SK-N-SH (cell line): ENCODE measurements at regions not wholly inside any gene's neighbourhood (a gene's known extent, or its start where the extent isn't known, plus 50 kb on each side); places are given as distances from the start of the nearest gene placed in this dataset.

Experiments
- CTCF ChIA-PET: fragments of 300-600, 350-600 bp; formaldehyde crosslinking; extraction: SDS; loops from one replicate; lab custom pipeline; 2021; lab: Yijun Ruan, JAX
- POLR2A ChIA-PET: fragments of 350-600 bp; sonication (Branson Sonifier 250); formaldehyde crosslinking; extraction: SDS; loops from one replicate; lab custom pipeline; 2020; ENCODE audit warnings: antibody characterized with exemption, inconsistent platforms; lab: Yijun Ruan, JAX
- DNase-seq: peaks from one replicate; pipeline ENCODE4 v3.0.0; 2012
- H2AFZ ChIP-seq: fragments of 200-600 bp; sonication (generic); 2 replicates; pipeline ENCODE4 v1.8.1; 2016; ENCODE audit warnings: antibody characterized with exemption, mild to moderate bottlenecking, low read depth
- H3F3A ChIP-seq: fragments of 200-600 bp; sonication (generic); replicated peaks from 2 replicates; pipeline ENCODE3; 2016; ENCODE audit warnings: antibody characterized with exemption, mild to moderate bottlenecking; ENCODE audit not compliant: insufficient read depth
- H3K27ac ChIP-seq, 2 experiments: fragments of 200-500 bp in 1 of 2; fragments of 200-600 bp in 1 of 2; sonication (Bioruptor generic) in 1 of 2; sonication (generic), shearing (Covaris generic) in 1 of 2; 2 replicates each; pipeline versions ENCODE4 v1.5.1 to v1.6.1; 2014 to 2016; ENCODE audit warnings: low read depth in 2 of 2, inconsistent platforms in 1 of 2, low read length in 1 of 2, mild to moderate bottlenecking in 1 of 2, mixed read lengths in 1 of 2
- H3K27me3 ChIP-seq: fragments of 200-600 bp; sonication (generic), shearing (Covaris generic); 2 replicates; pipeline ENCODE4 v1.6.1; 2016; ENCODE audit warnings: mixed run types; ENCODE audit not compliant: insufficient read depth
- H3K36me3 ChIP-seq, 2 experiments: fragments of 200-500 bp in 1 of 2; fragments of 200-600 bp in 1 of 2; sonication (Bioruptor generic) in 1 of 2; sonication (generic) in 1 of 2; replicated peaks in 1 of 2; 2 replicates each; pipeline versions ENCODE3 to v1.5.1; 2014 to 2016; ENCODE audit warnings: low read length in 1 of 2, mild to moderate bottlenecking in 1 of 2; ENCODE audit not compliant: insufficient read depth in 2 of 2, control insufficient read depth in 1 of 2
- H3K4me1 ChIP-seq, 2 experiments: fragments of 200-500 bp in 1 of 2; fragments of 200-600 bp in 1 of 2; sonication (Bioruptor generic) in 1 of 2; sonication (generic), shearing (Covaris generic) in 1 of 2; 2 replicates each; pipeline versions ENCODE4 v1.5.1 to v1.6.1; 2014 to 2016; ENCODE audit warnings: low read depth in 1 of 2, low read length in 1 of 2, mixed run types in 1 of 2; ENCODE audit not compliant: insufficient read depth in 2 of 2, control insufficient read depth in 1 of 2
- H3K4me2 ChIP-seq: fragments of 200-600 bp; sonication (generic), shearing (Covaris generic); 2 replicates; pipeline ENCODE4 v1.6.1; 2017; ENCODE audit warnings: mixed run types
- H3K4me3 ChIP-seq, 2 experiments: fragments of 200-500 bp in 1 of 2; fragments of 200-600 bp in 1 of 2; sonication (Bioruptor generic) in 1 of 2; sonication (generic), shearing (Covaris generic) in 1 of 2; 2 replicates each; pipeline versions ENCODE4 v1.5.1 to v1.8.1; 2014 to 2016; ENCODE audit warnings: low read depth in 2 of 2, inconsistent platforms in 1 of 2, low read length in 1 of 2, mild to moderate bottlenecking in 1 of 2, mixed read lengths in 1 of 2, moderate library complexity in 1 of 2
- H3K79me2 ChIP-seq: fragments of 200-600 bp; sonication (generic); 2 replicates; pipeline ENCODE4 v1.8.1; 2017; ENCODE audit warnings: mild to moderate bottlenecking; ENCODE audit not compliant: insufficient read depth
- H3K9ac ChIP-seq: fragments of 200-600 bp; sonication (generic); 2 replicates; pipeline ENCODE4 v1.6.1; 2017; ENCODE audit warnings: mixed run types
- H3K9me2 ChIP-seq: fragments of 200-600 bp; sonication (generic); 2 replicates; pipeline ENCODE4 v1.6.1; 2017; ENCODE audit warnings: mixed run types
- H3K9me3 ChIP-seq: fragments of 200-600 bp; sonication (generic); 2 replicates; pipeline ENCODE4 v1.6.1; 2017; ENCODE audit warnings: mixed run types, mild to moderate bottlenecking, moderate library complexity
- H4K20me1 ChIP-seq: fragments of 200-600 bp; sonication (generic); 2 replicates; pipeline ENCODE4 v1.6.1; 2017; ENCODE audit warnings: mild to moderate bottlenecking, mixed run types; ENCODE audit not compliant: insufficient read depth
- ELF1 ChIP-seq: IDR thresholded peaks from 2 replicates; pipeline ENCODE4 v1.4.0; 2012
- EP300 ChIP-seq, 2 experiments: IDR thresholded peaks; 2 replicates each; pipeline versions ENCODE4 v1.4.0 to v1.6.1; 2012; ENCODE audit warnings: borderline replicate concordance in 1 of 2, low read depth in 1 of 2, low read length in 1 of 2
- FOSL2 ChIP-seq: IDR thresholded peaks from 2 replicates; pipeline ENCODE4 v1.4.0; 2012; ENCODE audit warnings: low read depth, mild to moderate bottlenecking, moderate library complexity, borderline replicate concordance
- FOXJ3 ChIP-seq: sonication (generic); formaldehyde crosslinking; IDR thresholded peaks from 2 replicates; pipeline ENCODE4 v1.5.1; 2020; ENCODE audit warnings: mild to moderate bottlenecking, missing genetic modification reagents
- FOXM1 ChIP-seq: IDR thresholded peaks from 2 replicates; pipeline ENCODE4 v1.4.0; 2012; ENCODE audit warnings: low read depth, mild to moderate bottlenecking
- GABPA ChIP-seq: IDR thresholded peaks from 2 replicates; pipeline ENCODE4 v1.4.0; 2012; ENCODE audit warnings: low read depth, mild to moderate bottlenecking
- GATA2 ChIP-seq: sonication (generic); formaldehyde crosslinking; IDR thresholded peaks from 2 replicates; pipeline ENCODE4 v1.5.0; 2020; ENCODE audit warnings: mild to moderate bottlenecking, missing genetic modification reagents
- MEF2A ChIP-seq: IDR thresholded peaks from 2 replicates; pipeline ENCODE4 v1.4.0; 2012; ENCODE audit warnings: low read depth, borderline replicate concordance
- MXI1 ChIP-seq: IDR thresholded peaks from 2 replicates; pipeline ENCODE4 v1.6.1; 2012; ENCODE audit warnings: mild to moderate bottlenecking, low read depth, low read length, improper control_type of control experiment
- RAD21 ChIP-seq: IDR thresholded peaks from 2 replicates; pipeline ENCODE4 v1.6.1; 2012; ENCODE audit warnings: mild to moderate bottlenecking, low read length
- RFX5 ChIP-seq: IDR thresholded peaks from 2 replicates; pipeline ENCODE4 v1.6.1; 2012; ENCODE audit warnings: mild to moderate bottlenecking, improper control_type of control experiment, low read length
- RXRA ChIP-seq: IDR thresholded peaks from 2 replicates; pipeline ENCODE4 v1.4.0; 2012; ENCODE audit warnings: low read depth, mild to moderate bottlenecking, borderline replicate concordance
- SIN3A ChIP-seq: IDR thresholded peaks from 2 replicates; pipeline ENCODE4 v1.6.1; 2012; ENCODE audit warnings: low read depth, mild to moderate bottlenecking, low read length, moderate library complexity, borderline replicate concordance
- TAF1 ChIP-seq: IDR thresholded peaks from 2 replicates; pipeline ENCODE4 v1.6.1; 2012; ENCODE audit warnings: low read depth, mild to moderate bottlenecking, low read length, moderate library complexity, borderline replicate concordance
- TEAD4 ChIP-seq: IDR thresholded peaks from 2 replicates; pipeline ENCODE4 v1.4.0; 2012; ENCODE audit warnings: mild to moderate bottlenecking, borderline replicate concordance; ENCODE audit not compliant: insufficient read depth
- WGBS: methylation state at CpG from one replicate; pipeline ENCODE4 v1.1.6; 2017; ENCODE audit warnings: low lambda C conversion rate; 5-methylcytosine and 5-hydroxymethylcytosine counted together
- TF ChIP-seq, protein P1 (sequence below): fragments of 150-350 bp; IDR thresholded peaks from 2 replicates; pipeline ENCODE4 v1.6.1; 2017; ENCODE audit warnings: antibody characterized with exemption, low read length, low read depth, borderline replicate concordance
- TF ChIP-seq, protein P2 (sequence below): IDR thresholded peaks from 2 replicates; pipeline ENCODE4 v1.4.0; 2012; ENCODE audit warnings: low read depth, borderline replicate concordance
- TF ChIP-seq, protein P3 (sequence below): IDR thresholded peaks from 2 replicates; pipeline ENCODE4 v1.4.0; 2012; ENCODE audit warnings: low read depth, borderline replicate concordance
- TF ChIP-seq, protein P4 (sequence below): fragments of 150-350 bp; IDR thresholded peaks from 2 replicates; pipeline ENCODE4 v1.6.1; 2016; ENCODE audit warnings: mild to moderate bottlenecking, low read depth, low read length
- TF ChIP-seq, protein P5 (sequence below): fragments of 200-600 bp; sonication (generic); IDR thresholded peaks from 2 replicates; pipeline ENCODE4 v1.6.1; 2017; ENCODE audit warnings: antibody characterized with exemption, mild to moderate bottlenecking, moderate library complexity

DNA sequence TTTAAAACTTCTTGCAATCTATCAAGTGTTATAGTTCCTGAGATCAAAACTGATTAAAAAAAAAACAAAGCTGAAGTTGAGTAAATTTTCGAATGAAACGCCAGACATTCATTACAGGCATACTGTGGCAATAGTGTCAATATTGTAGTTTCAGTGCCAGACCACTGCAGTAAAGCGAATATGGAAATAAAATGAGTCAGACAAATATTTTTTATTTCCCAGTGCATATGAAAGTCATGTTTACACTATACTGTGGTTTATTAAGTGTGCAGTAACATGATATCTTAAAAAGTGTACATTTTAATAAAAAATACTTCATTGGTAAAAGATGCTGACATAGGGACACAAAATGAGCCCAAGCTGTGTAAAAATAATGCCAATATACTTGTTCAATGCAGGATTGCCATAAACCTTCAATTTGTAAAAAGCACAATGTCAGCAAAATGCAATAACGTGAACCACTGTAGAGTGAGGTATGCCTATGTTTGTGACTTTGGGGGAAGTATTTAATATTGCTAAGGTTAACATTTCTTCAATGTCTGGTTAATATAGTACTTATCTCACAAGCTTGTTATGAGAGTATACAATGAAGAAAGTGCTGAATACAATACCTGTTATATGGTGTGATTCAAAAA lies 1473.9 kb upstream of the GBE1 start:
- ChIA-PET POLR2A (no interaction called here), CTCF (no interaction called here)
- Histone ChIP-seq H3K79me2 (no peaks in the 10 kb centered on the region), H3F3A (no peaks in the 10 kb centered on the region), H3K4me3 (no peak overlapping the region), H3K4me2 (no peak overlapping the region), H3K36me3 (no peaks in the 10 kb centered on the region), H3K27ac (no peak overlapping the region), H3K27me3 (no peaks in the 10 kb centered on the region), H4K20me1 (no peaks in the 10 kb centered on the region), H3K9me3 (no peaks in the 10 kb centered on the region), H2AFZ (no peak overlapping the region), H3K9me2 (no peaks in the 10 kb centered on the region), H3K9ac (no peak overlapping the region), H3K4me1 (no peaks in the 10 kb centered on the region)
- TF ChIP-seq, protein P1, sequence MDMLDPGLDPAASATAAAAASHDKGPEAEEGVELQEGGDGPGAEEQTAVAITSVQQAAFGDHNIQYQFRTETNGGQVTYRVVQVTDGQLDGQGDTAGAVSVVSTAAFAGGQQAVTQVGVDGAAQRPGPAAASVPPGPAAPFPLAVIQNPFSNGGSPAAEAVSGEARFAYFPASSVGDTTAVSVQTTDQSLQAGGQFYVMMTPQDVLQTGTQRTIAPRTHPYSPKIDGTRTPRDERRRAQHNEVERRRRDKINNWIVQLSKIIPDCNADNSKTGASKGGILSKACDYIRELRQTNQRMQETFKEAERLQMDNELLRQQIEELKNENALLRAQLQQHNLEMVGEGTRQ: no peak
- TF ChIP-seq RAD21: no peak
- TF ChIP-seq, protein P2, sequence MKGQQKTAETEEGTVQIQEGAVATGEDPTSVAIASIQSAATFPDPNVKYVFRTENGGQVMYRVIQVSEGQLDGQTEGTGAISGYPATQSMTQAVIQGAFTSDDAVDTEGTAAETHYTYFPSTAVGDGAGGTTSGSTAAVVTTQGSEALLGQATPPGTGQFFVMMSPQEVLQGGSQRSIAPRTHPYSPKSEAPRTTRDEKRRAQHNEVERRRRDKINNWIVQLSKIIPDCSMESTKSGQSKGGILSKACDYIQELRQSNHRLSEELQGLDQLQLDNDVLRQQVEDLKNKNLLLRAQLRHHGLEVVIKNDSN: no peak
- no peak for TF ChIP-seq MEF2A
- TF ChIP-seq, protein P3, sequence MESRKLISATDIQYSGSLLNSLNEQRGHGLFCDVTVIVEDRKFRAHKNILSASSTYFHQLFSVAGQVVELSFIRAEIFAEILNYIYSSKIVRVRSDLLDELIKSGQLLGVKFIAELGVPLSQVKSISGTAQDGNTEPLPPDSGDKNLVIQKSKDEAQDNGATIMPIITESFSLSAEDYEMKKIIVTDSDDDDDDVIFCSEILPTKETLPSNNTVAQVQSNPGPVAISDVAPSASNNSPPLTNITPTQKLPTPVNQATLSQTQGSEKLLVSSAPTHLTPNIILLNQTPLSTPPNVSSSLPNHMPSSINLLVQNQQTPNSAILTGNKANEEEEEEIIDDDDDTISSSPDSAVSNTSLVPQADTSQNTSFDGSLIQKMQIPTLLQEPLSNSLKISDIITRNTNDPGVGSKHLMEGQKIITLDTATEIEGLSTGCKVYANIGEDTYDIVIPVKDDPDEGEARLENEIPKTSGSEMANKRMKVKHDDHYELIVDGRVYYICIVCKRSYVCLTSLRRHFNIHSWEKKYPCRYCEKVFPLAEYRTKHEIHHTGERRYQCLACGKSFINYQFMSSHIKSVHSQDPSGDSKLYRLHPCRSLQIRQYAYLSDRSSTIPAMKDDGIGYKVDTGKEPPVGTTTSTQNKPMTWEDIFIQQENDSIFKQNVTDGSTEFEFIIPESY: no peak
- no peak for TF ChIP-seq SIN3A
- TF ChIP-seq, protein P4, sequence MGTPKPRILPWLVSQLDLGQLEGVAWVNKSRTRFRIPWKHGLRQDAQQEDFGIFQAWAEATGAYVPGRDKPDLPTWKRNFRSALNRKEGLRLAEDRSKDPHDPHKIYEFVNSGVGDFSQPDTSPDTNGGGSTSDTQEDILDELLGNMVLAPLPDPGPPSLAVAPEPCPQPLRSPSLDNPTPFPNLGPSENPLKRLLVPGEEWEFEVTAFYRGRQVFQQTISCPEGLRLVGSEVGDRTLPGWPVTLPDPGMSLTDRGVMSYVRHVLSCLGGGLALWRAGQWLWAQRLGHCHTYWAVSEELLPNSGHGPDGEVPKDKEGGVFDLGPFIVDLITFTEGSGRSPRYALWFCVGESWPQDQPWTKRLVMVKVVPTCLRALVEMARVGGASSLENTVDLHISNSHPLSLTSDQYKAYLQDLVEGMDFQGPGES: no peak
- no peak for TF ChIP-seq FOXJ3 (CRISPR knock-in tag)
- no peak for TF ChIP-seq MXI1
- no peak for TF ChIP-seq TEAD4
- no peak for TF ChIP-seq FOSL2
- no peak for TF ChIP-seq RXRA
- TF ChIP-seq RFX5: no peak
- no peak for TF ChIP-seq ELF1
- no peak for TF ChIP-seq EP300 (IDR thresholded peaks at IDR 0.05; ENCODE audit: borderline replicate concordance in 1 of 2, low read depth in 1 of 2, low read length in 1 of 2)
- TF ChIP-seq, protein P5, sequence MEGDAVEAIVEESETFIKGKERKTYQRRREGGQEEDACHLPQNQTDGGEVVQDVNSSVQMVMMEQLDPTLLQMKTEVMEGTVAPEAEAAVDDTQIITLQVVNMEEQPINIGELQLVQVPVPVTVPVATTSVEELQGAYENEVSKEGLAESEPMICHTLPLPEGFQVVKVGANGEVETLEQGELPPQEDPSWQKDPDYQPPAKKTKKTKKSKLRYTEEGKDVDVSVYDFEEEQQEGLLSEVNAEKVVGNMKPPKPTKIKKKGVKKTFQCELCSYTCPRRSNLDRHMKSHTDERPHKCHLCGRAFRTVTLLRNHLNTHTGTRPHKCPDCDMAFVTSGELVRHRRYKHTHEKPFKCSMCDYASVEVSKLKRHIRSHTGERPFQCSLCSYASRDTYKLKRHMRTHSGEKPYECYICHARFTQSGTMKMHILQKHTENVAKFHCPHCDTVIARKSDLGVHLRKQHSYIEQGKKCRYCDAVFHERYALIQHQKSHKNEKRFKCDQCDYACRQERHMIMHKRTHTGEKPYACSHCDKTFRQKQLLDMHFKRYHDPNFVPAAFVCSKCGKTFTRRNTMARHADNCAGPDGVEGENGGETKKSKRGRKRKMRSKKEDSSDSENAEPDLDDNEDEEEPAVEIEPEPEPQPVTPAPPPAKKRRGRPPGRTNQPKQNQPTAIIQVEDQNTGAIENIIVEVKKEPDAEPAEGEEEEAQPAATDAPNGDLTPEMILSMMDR: no peak
- no peak for TF ChIP-seq FOXM1
- no peak for TF ChIP-seq GABPA
- no peak for TF ChIP-seq TAF1
- TF ChIP-seq GATA2: no peak
- 2% methylated on average over 4 of the region's 4 CpGs for WGBS
- DNase-seq: no peak
